ENCODE measurements at regions not wholly inside any gene's neighbourhood (a gene's known extent, or its start where the extent isn't known, plus 50 kb on each side); places are given as distances from the start of the nearest gene placed in this dataset.

DNA sequence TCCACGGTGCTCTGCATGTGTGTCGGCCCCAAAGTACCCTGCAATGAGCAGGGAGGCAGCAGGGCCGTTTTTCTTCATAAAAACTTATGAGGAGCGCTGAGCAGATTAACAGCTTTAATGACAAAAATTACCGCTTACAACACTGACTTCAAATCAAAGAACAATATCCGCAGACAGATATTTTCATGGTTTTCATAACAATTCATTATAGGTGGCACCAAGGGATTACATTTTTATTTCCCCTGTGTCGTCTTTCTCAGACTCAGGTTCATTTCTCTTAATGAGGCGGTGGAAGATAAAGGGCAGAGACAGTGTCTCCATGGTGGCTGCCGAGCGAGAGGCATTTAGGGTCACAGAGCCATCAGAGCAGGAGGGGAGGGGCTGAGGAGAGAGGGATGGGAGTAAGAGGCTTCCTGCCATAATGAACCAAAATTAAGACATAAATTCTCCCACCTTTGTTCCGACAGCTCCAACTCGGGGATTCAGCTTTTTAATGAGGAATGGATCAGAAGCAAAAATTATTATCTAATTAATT lies 240.7 kb upstream of the CLINT1 start:
- DNase-seq = no peak

DNA sequence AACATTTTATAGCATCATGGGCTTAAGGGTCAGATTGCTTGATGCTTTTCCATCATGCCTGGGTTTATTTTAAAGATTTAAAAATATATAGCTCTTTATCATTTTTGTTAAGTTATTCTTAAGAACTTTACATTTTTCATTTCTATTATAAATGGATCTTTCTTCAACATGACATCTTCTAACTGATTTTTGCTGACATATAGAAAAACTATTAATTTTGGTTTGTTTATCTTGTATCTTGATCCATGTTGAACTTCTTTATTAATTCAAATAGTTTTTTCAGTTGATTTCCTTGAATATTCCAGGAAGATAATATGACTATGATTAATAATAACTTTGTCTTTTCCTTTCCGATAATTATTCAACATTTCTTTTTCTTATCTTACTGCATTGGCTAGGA lies 237.9 kb upstream of the CLINT1 start:
- DNase-seq = no peak

DNA sequence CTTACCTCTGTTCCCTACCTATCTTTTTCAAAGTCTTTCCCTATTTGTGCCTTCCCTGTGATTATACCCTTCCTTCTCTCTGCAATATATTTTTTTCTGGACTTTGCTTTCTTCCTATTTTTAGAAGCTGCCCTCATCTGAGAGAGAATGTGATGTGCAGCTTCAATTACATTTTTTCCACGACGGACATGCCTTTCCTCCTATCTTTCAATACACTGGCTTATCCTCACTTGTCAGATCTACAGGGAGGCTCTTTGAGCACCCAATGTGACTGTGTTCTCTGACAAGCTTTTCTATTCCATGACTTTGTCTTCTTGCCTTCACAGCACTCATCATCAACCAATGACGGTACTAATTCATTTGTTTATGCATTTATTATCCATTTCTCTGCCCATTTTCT lies 227.9 kb upstream of the CLINT1 start:
- no peak for DNase-seq

- no peak for DNase-seq
Measured at GRCh38 chr5:158084292-158084691, 225.3 kb upstream of the CLINT1 start.

DNA sequence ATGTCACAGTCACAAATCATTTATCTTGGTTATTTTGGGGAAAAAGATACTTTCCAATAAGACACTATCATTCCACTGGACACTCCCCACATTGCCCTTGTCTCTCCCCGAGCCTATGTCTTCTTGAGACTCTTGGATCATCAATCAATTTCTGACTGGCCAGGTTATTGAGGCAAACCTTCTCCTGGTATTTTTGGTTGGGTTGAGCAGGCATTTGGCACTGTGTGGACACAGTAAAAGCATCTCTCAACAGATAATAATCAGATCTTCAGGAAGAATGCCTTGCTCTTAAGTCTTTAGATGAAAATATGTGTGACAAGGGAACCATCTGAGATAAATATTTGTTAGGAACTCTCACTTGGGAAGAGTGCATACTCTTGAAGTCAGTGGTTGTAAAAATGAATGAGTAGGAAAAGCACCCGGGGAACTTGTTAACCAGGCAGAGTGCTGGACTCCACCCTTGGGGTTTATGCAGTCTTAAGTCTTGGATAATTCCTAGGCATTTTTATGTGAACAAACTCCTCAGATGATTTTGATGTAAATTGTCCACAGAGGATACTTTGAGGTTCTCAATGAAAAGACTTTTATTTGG lies 223.8 kb upstream of the CLINT1 start:
- no peak for DNase-seq

DNA sequence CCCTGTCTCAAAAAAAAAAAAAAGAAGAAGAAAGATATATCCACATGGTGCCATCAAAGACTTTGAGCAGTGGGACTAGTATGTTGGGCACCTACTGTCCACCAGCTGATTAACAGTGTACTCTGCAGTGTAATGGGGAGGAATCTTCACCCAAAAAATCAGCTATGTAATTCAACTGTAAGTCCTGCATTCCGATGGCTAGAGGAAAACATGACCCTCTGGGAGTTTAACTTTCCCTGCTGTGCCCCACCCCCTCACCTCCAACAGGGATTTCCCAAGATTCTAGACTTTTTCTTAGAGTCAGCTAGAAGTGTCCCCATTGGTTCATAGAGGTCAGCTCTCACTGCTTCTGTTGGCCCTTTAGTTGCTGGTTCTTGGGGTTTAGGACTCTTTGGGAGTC lies 221.2 kb upstream of the CLINT1 start:
- no peak for DNase-seq

GRCh38 chr5:158079097-158079496 lies 220.2 kb upstream of the CLINT1 start:
- no peak for DNase-seq

DNA sequence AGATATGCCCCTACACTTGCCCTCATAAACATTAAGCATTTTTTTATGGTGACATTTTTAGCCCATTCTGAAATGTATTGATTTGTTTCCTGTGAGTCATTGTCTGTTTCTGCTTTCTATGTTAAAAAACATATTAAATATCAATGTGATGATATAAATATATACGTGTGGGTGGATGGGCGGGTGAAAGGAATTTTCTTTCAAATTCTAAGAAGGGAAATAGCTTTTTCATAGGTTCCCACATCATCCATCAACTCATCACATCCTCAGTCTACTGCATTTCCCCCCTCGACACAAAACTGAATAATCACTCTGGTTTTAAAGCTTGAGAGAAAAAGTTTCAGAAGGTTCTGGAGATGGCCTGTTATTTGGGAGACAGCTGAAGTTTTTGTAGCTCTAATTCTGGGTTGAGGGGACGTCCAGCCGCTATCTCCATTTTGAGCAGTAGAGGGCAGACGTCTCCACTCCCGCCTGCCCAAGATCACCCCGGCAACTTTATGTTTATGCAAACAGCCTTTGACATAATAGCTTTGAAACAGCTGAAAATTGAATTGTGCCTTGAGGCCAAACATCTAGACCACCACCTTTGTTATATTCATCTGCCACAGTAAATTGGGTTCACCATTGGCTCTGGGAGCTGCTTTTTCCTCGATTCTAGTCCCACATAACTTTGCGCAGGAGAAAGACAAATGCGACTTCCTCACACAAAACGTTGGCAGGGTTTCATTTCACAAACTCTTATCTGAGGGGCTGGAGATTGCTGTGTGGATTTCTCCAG lies 216.2 kb upstream of the CLINT1 start:
- peak; percentile 89 for DNase-seq

DNA sequence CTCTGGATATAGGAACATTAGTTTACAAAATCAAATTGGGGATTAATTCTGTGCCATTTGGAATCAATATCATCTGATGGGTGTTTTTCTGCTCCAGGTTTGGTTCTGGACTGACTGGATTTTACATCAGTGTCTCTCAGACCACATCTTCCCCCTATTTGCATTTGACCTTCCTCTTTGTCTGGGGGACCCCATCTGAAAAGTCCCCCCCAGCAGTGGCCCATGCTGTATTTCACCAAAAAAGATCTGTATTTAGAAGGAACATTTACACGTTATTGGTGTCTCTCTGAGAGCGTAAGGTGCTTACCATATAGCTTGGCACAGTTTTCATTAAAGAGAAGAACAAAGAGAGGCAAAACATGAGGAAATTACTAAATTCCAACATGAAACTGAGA lies 215.6 kb upstream of the CLINT1 start:
- DNase-seq = no peak

DNA sequence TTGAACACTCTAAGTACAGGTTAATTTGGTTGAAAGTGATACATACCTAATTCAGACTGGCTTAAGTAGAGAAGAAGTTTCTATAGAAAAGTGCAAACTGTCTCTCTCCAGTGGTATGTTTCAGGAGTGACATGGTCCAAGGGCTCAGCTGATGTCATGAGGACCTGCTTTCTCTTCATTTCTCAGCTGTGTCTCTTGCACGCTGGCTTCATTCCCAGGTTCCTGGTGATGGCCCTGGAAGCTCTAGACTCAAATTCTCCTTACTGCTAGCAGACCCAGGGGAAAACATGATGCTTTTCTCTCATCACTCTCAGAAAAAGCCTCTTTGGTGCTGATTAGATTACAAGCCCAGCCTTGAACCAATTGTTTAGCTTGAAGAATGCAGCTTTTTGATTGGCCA lies 211.9 kb upstream of the CLINT1 start:
- peak; percentile 43 for DNase-seq

DNA sequence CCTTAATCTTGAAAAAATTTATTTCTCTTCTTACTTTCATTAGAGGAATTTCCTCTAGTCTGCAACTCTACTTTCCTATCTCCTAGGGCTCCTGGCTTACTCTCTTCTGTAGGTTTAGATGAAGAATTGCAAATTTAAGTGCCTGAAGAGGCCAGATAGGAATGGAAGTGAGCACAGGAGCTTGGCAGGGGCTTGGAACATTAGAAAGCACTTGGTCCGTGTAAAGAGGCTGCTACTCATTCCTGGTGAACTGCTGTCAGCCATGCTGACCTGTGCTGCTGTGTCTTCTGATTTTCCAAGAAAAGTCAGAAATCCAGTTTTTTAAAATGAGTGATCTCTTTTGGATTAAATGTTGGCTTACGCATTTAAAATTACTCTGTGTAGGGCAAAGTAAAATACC lies 210.9 kb upstream of the CLINT1 start:
- DNase-seq = no peak

- DNase-seq = no peak
Measured at GRCh38 chr5:158068964-158069363, 210.0 kb upstream of the CLINT1 start.

DNA sequence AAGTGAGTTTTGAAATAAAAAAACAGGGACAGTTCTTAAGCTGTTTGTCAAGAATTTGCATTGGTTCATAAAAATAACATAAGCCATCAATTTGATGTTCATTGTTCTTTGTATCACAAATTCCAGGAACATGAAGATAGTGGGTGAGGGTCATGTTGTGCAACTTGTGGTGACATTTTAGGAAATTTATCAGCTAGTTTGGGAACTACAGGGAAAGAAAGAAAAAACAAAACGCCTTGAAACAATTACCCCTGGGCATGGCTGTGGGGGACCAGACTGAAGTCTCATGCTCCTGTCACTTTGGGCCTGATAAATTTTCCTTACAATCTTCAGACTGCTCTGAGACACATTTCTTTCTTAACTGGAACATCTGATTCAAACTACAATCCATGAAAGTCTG lies 207.1 kb upstream of the CLINT1 start:
- no peak for DNase-seq

DNA sequence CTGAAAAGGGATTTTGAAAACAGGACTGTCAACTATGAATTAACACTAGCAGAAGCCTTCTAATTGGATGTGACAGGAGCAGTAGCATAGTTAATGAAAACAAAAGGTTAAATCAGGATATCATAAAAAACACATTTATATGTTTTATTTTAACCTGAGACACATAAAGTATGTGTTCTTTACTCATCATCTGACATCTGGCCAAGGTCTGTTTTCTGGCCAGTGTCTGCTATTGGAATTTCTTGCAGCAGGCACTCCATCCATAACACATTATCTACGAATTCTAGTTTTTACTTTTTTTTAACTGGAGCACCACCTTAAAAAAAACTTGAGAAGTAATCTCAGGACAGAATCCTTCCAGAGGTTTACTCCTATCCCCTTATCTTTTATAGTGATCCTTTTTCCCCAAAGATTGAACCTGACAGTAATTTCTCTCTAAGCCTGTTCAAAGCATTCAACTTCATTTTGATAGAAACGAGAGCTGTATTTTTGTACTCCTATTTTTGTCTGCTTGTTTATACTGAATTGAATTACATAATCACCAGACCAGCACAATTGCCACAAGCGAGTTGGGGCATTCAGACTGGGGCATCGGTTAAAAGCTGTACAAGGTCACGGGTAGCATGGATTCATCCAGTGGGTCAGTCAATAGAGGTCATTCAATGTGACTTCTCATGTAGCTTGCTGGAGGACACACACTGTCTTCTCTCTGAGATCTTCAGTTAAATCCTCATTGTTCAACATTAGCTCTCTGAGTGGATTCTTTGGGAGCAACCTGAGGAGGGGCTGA lies 205.6 kb upstream of the CLINT1 start:
- DNase-seq = peak; percentile 56

DNA sequence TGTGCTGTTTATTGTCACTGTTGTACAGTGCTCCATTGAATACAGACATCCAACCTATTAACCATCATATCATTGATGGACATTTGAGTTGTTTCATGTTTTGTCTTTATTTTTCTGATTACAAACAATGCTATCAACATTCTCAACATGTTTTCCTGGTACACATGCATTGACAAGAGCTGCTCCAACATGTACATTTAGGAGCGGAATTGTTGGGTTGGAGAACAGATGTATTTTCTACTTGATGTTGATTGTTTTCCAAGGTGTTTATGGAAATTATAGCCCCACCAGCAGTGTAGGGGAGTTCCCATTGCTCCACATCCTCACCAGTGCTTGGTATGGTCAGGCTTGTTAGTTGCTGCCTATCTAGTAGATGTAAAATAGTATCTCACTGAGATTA lies 204.1 kb upstream of the CLINT1 start:
- DNase-seq = no peak

DNA sequence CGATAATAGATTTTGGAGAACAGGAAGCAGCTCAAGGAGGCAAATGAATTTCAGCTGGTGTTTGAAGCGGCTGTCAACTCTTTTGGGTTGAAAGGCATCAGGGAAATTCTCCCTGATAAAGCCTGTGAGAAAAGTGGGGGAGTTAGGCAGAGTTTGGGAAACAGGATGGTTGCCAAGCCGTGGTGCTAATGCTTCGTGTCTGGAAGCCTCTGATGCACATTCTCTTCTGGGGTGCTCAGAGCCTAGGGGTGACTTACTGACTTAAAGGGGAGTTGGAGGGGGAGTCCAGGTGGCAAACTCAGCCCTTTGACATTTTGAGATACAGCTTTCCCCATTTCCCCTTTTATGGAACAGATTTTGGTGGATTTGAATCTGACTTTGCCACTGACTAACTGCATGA lies 202.5 kb upstream of the CLINT1 start:
- DNase-seq = no peak

DNA sequence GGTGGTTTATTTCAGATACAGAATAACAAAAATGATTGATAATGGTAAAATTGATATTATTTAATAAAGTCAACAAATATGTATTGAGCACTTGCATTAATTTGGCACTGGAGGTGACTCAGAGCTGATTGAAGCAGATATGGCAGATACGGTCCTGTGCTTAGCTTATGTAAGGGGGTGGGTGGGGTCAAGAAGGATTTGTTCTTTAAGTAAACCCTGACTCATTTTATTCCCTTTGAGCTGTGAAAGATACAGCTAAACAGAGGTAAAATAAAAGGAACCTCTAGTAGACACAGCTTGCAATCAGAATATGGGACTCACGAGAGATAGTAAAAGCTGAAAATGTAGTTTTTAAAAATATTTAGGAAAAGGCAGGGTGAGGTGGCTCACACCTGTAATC lies 201.3 kb upstream of the CLINT1 start:
- no peak for DNase-seq

DNA sequence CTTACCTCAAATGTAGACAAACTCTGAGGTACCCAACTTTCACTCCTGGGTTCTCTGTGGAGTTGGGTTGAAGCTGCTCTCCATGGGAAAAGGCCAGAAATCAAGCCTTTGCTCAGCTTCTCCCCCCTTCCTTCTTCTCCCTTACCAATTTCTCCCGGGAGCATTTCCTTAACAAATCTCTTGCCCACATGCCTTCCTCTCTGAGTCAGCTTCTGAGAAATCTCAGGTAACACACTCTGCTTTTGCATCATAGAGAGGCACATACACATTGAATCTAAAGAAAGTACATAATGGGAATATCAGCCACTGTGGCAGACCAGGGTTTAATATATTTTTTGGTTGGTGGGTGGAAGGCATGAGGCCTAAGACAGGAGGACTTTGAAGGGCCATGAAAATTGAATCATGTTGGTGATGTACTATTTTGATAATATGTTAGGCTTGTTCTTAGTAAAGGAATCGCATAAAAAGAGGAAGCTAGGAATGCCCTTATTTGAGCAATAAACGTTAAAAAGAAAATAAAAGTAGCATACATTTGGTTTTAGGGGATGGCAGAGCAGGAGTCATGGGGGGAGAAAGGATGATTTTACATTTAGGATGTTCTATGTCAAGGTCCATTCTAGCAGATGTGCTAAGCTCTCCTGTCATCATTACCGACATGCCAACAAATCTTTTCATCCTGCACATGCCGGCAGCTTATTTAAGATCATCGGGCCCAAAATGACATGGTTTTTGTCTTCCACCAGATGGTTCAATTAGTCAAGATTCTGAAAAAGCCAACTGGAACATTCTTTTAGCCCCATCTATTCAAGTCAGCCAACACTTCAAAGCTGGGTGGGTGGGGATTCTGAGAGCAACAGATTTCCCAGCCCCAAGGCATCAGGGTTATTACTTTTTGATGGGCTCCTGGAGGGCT lies 199.5 kb upstream of the CLINT1 start:
- no peak for DNase-seq

DNA sequence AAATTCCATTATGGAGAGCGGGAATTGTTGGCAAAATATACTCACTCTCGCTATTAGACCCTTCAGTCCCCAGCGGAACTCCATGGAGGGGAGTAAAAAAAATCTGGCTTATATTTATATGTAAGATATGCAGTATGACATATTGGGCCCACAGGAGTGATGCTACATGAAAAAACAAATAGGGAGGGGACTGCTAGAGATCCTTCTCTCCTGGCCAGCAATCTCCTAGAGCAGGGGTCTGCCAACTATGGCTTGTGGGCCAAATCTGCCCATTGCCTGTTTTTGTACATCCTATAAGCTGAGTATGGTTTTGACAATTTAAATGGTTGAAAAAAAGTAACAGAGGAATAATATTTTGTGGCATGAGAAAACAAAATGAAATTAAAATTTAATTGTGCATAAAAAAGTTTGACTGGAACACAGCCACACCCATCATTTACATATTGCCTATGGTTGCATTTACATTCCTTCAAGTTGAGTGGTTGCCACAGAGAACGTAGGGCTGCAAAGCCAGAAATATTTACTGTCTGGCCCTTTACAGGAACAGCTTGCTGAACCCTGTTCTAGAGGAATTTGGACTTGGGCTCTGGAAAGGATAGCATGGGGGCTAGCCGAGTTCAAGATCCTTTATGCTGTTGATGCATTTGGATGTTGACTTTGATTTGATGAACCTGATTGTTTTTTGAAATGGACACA lies 197.3 kb upstream of the CLINT1 start:
- DNase-seq = no peak

DNA sequence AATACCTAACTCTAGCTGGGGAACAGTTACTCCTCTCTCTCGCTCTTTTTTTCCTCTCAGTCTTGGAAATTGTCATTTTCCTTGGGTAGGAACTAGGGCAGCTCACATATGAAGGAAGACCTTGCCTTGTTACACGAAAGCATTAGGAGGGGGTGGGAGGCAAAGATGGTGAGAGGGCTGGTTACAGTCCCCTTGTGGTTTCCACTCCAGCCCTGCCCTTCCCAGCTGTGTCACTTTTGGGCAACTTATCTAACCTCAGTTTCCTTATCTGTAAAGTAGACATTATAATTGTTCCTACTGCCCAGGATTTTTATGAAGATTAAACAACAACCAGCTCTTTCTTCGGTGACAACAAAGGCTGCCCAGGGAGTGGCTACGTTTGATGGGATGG lies 196.2 kb upstream of the CLINT1 start:
- no peak for DNase-seq

GRCh38 chr5:158054223-158055110 lies 195.5 kb upstream of the CLINT1 start:
- peak; percentile 27 for DNase-seq
